Ishikawa (cell line): ENCODE measurements at regions not wholly inside any gene's neighbourhood (a gene's known extent, or its start where the extent isn't known, plus 50 kb on each side); places are given as distances from the start of the nearest gene placed in this dataset.

Source experiments
- RAD21 ChIP-seq: IDR thresholded peaks from 2 replicates; pipeline ENCODE4 v1.6.1; 2012; ENCODE audit warnings: low read depth
- REST ChIP-seq: IDR thresholded peaks from 2 replicates; pipeline ENCODE4 v1.6.1; 2012; ENCODE audit warnings: low read depth, mild to moderate bottlenecking
- TAF1 ChIP-seq: IDR thresholded peaks from 2 replicates; pipeline ENCODE4 v1.6.1; 2012; ENCODE audit warnings: low read depth, mild to moderate bottlenecking

- TF ChIP-seq RAD21 (no peak), TAF1 (no peak), REST (no peak)
Measured at GRCh38 chr20:11216451-11217314, 542.9 kb upstream of the JAG1 start.
